Stomach (tissue), 8 donors: ENCODE measurements at regions not wholly inside any gene's neighbourhood (a gene's known extent, or its start where the extent isn't known, plus 50 kb on each side); places are given as distances from the start of the nearest gene placed in this dataset.

Source experiments
- DNase-seq, 2 donors: peaks; one replicate each; pipeline versions ENCODE4 v3.0.0 to v3.0.0-alpha.2; 2013 to 2019
- H3K27ac ChIP-seq, 5 donors: fragments of 200-600 bp in 4 of 5; sonication (generic) in 4 of 5; one replicate each; pipeline ENCODE4 v1.5.1; 2013 to 2019; ENCODE audit warnings: mild to moderate bottlenecking in 1 of 5, moderate library complexity in 1 of 5
- H3K27me3 ChIP-seq, 3 donors: fragments of 200-600 bp; sonication (generic); one replicate each; pipeline ENCODE4 v1.5.1; 2017 to 2019; ENCODE audit warnings: mixed run types in 1 of 3
- H3K36me3 ChIP-seq, 4 donors: fragments of 200-600 bp; sonication (generic); 1 replicate in 3 of 4; 2 replicates in 1 of 4; pipeline ENCODE4 v1.5.1; 2016 to 2019
- H3K4me1 ChIP-seq, 4 donors: fragments of 200-600 bp; sonication (generic); one replicate each; pipeline ENCODE4 v1.5.1; 2016 to 2019
- H3K4me3 ChIP-seq, 4 donors: fragments of 200-600 bp; sonication (generic) in 3 of 4; one replicate each; pipeline ENCODE4 v1.5.1; 2016 to 2019; ENCODE audit warnings: mild to moderate bottlenecking in 1 of 4
- H3K9me3 ChIP-seq, 4 donors: fragments of 200-600 bp; sonication (generic); one replicate each; pipeline ENCODE4 v1.5.1; 2016 to 2019
- EP300 ChIP-seq: sonication (generic); formaldehyde crosslinking; IDR thresholded peaks from one replicate; pipeline ENCODE4 v1.6.1; 2017; ENCODE audit warnings: antibody characterized with exemption
- POLR2A ChIP-seq, 4 donors: fragments of 450-650 bp; IDR thresholded peaks; one replicate each; pipeline ENCODE4 v1.6.1; 2016; ENCODE audit warnings: antibody characterized with exemption in 4 of 4, control low read depth in 2 of 4, mild to moderate bottlenecking in 1 of 4, moderate library complexity in 1 of 4
- POLR2AphosphoS5 ChIP-seq, 3 donors: sonication (generic); formaldehyde crosslinking; IDR thresholded peaks; one replicate each; pipeline ENCODE4 v1.6.1; 2016; ENCODE audit warnings: antibody characterized with exemption in 3 of 3
- WGBS, 5 donors: extraction: QIAGEN DNeasy Blood & Tissue Kit in 3 of 5; methylation state at CpG; one replicate each; pipeline versions ENCODE4 v1.1.5 to v1.1.7; 2013 to 2018; 5-methylcytosine and 5-hydroxymethylcytosine counted together
- intact Hi-C: fragments of 100-400 bp; cut with DNase I; formaldehyde crosslinking; loops from one replicate; pipeline ENCODE4 v1.15.1; 2023; ENCODE audit warnings: low total_unique reads
- TF ChIP-seq, protein P1 (sequence below), 7 experiments: fragments of 450-650 bp in 4 of 7; fragments of 200-600 bp in 3 of 7; sonication (generic) in 3 of 7; IDR thresholded peaks; one replicate each; pipeline ENCODE4 v1.5.1; 2016 to 2019; ENCODE audit warnings: antibody characterized with exemption in 7 of 7, control low read depth in 2 of 7, mild to moderate bottlenecking in 1 of 7
- donor health status: healthy with polysubstance abuse.
- donor health status: Bipolar disorder and iron deficiency.
- donor health status: healthy.

DNA sequence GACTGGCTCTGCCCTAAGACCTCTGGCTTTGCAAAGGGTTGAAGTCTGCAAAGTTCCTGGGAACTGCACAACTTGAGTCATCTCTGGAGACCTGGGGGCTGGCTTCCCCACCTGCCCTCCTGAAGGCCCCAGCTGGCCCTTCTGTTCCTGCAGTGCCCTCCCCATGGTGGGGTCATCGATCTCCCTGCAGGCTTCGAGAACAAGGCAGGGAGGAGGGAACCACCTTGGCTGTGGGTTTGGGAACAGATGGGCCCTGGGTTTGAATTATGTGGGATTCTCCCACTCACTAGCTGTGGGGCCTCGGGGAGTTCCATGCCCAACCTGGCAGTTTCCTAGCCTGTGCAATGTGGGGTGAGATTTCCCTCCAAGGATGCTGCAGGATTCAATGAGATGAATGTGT, 310.2 kb downstream of the PTPRU start:
- H3K9me3 ChIP-seq = no peaks in the 10 kb centered on the region
- peaks cover 0 to 16% (median 0%) of the 10 kb centered on the region in 3 donors for H3K27me3 ChIP-seq
- H3K4me1 ChIP-seq = peaks cover 0 to 9% (median 6%) of the 10 kb centered on the region in 4 donors
- no peak overlapping the region for H3K27ac ChIP-seq
- no peak for DNase-seq
- intact Hi-C loops = no loop called here
- TF ChIP-seq POLR2AphosphoS5 (IDR thresholded peaks at IDR 0.05) (no peak), EP300 (no peak), POLR2A (IDR thresholded peaks at IDR 0.05) (no peak)
- TF ChIP-seq, protein P1, sequence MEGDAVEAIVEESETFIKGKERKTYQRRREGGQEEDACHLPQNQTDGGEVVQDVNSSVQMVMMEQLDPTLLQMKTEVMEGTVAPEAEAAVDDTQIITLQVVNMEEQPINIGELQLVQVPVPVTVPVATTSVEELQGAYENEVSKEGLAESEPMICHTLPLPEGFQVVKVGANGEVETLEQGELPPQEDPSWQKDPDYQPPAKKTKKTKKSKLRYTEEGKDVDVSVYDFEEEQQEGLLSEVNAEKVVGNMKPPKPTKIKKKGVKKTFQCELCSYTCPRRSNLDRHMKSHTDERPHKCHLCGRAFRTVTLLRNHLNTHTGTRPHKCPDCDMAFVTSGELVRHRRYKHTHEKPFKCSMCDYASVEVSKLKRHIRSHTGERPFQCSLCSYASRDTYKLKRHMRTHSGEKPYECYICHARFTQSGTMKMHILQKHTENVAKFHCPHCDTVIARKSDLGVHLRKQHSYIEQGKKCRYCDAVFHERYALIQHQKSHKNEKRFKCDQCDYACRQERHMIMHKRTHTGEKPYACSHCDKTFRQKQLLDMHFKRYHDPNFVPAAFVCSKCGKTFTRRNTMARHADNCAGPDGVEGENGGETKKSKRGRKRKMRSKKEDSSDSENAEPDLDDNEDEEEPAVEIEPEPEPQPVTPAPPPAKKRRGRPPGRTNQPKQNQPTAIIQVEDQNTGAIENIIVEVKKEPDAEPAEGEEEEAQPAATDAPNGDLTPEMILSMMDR (IDR thresholded peaks at IDR 0.05) = no peak
- H3K4me3 ChIP-seq = no peak overlapping the region
- WGBS, 5 donors = 70 to 85% (median 83%) methylated on average over 3 of the region's 3 CpGs
- no peaks in the 10 kb centered on the region for H3K36me3 ChIP-seq

GRCh38 chr1:29544406-29544805, 308.1 kb downstream of the PTPRU start:
- H3K9me3 ChIP-seq = no peaks in the 10 kb centered on the region
- intact Hi-C loops = no loop called here
- WGBS, 5 donors = 85 to 93% (median 90%) methylated on average over 1 of the region's 1 CpG; no CpG with 5 or more reads in 1 of the 5 donors
- DNase-seq = no peak
- H3K27ac ChIP-seq = no peak overlapping the region
- no peak overlapping the region for H3K4me3 ChIP-seq
- no peaks in the 10 kb centered on the region for H3K27me3 ChIP-seq
- TF ChIP-seq, protein P1 (IDR thresholded peaks at IDR 0.05) = no peak
- TF ChIP-seq POLR2AphosphoS5 (IDR thresholded peaks at IDR 0.05) (no peak), POLR2A (IDR thresholded peaks at IDR 0.05) (no peak), EP300 (no peak)
- no peaks in the 10 kb centered on the region for H3K4me1 ChIP-seq
- no peaks in the 10 kb centered on the region for H3K36me3 ChIP-seq

- DNase-seq = no peak
- H3K4me1 ChIP-seq = no peaks in the 10 kb centered on the region
- no peaks in the 10 kb centered on the region for H3K9me3 ChIP-seq
- no peak overlapping the region for H3K27ac ChIP-seq
- TF ChIP-seq POLR2AphosphoS5 (IDR thresholded peaks at IDR 0.05) (no peak), POLR2A (IDR thresholded peaks at IDR 0.05) (no peak), EP300 (no peak)
- TF ChIP-seq, protein P1 (IDR thresholded peaks at IDR 0.05) = no peak
- no peaks in the 10 kb centered on the region for H3K36me3 ChIP-seq
- H3K27me3 ChIP-seq = no peaks in the 10 kb centered on the region
- intact Hi-C loops = no loop called here
- no peak overlapping the region for H3K4me3 ChIP-seq
- 81 to 94% (median 86%) methylated on average over 6 of the region's 6 CpGs for WGBS, 5 donors
Observed at GRCh38 chr1:29543586-29543985, 307.3 kb downstream of the PTPRU start.

DNA sequence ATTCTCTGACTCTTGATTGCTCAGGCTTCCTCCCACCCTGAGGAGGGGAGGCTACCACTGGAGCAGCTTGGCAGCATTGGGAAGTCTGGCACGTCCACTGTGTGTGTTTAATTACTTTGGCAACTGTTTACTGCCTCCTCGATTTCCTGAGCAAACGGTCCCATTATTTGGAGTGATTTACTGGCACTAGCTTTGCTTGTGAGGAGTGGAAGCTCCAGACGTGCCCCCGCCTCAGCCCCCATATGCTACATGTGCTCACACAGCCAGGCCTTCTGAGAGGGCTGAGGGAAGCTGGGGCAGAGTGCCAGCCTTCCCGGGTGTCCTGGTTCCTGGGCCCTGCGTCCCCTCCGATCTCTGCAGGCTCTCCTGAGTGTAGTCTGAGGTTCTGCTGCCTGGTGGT, 306.2 kb downstream of the PTPRU start:
- TF ChIP-seq EP300 = no peak
- TF ChIP-seq POLR2A (IDR thresholded peaks at IDR 0.05) = no peak
- TF ChIP-seq POLR2AphosphoS5 (IDR thresholded peaks at IDR 0.05) = no peak
- TF ChIP-seq, protein P1 (IDR thresholded peaks at IDR 0.05) = no peak
- H3K4me3 ChIP-seq = no peak overlapping the region
- no peak overlapping the region for H3K27ac ChIP-seq
- peak; percentile 39 to 59 for DNase-seq
- no peaks in the 10 kb centered on the region for H3K9me3 ChIP-seq
- 9 to 26% (median 17%) methylated on average over 3 to 8 of the region's 8 CpGs for WGBS, 5 donors
- no peaks in the 10 kb centered on the region for H3K27me3 ChIP-seq
- H3K36me3 ChIP-seq = no peaks in the 10 kb centered on the region
- intact Hi-C loops = no loop called here
- no peaks in the 10 kb centered on the region for H3K4me1 ChIP-seq
